NB4 (cell line): ENCODE measurements at regions not wholly inside any gene's neighbourhood (a gene's known extent, or its start where the extent isn't known, plus 50 kb on each side); places are given as distances from the start of the nearest gene placed in this dataset.

Experiments used
- CTCF ChIP-seq: IDR thresholded peaks from one replicate; pipeline ENCODE4 v1.5.1; 2012; ENCODE audit warnings: low read depth, low read length
- POLR2A ChIP-seq: IDR thresholded peaks from 2 replicates; pipeline ENCODE4 v1.6.1; 2011; ENCODE audit warnings: mild to moderate bottlenecking; ENCODE audit not compliant: insufficient read length; ENCODE audit errors: extremely low read depth

DNA sequence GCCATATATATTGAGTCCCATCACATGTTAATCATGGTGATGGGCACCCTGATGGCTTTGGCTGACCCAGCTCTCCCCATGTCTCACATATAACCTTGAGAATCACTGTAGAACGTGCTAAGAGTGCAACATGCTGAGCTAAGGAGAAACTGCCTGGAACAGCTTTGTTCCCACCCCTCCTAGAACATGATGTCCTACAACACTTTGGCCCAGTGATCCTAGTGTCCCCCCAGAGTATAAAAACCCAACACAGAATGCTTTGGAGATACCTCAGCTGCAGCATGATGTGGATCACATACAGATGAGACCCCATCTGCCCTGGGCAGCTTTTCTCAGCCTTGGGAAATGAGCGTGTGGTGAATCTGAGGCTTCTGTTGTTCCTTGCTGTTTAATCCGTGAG is 343.5 kb downstream of the NFIB start:
- TF ChIP-seq POLR2A (no peak), CTCF (no peak)
